ENCODE measurements at regions not wholly inside any gene's neighbourhood (a gene's known extent, or its start where the extent isn't known, plus 50 kb on each side); places are given as distances from the start of the nearest gene placed in this dataset.

- no peak for DNase-seq (ENCODE audit: low spot score)
- in situ Hi-C loops (cut with HindIII; ENCODE audit: low sequenced_read_pairs), result no loop called here
Measured at GRCh38 chr13:77989281-77989680, 70.7 kb upstream of the EDNRB start.

GRCh38 chr13:77988355-77988754, 69.7 kb upstream of the EDNRB start:
- in situ Hi-C loops (cut with HindIII; ENCODE audit: low sequenced_read_pairs), result no loop called here
- no peak for DNase-seq (ENCODE audit: low spot score)

GRCh38 chr13:77986713-77987112, 68.1 kb upstream of the EDNRB start:
- in situ Hi-C loops (cut with HindIII; ENCODE audit: low sequenced_read_pairs), result no loop called here

GRCh38 chr13:77985866-77986636, 67.4 kb upstream of the EDNRB start:
- DNase-seq (ENCODE audit: low spot score), result no peak
- in situ Hi-C loops (cut with HindIII; ENCODE audit: low sequenced_read_pairs), result no loop called here

More at GRCh38 chr13:77986713-77987112, 68.1 kb upstream of the EDNRB start:
- no peak for DNase-seq (ENCODE audit: low spot score)

GRCh38 chr13:77981281-77981881, 62.8 kb upstream of the EDNRB start:
- DNase-seq (ENCODE audit: low spot score), result no peak
- in situ Hi-C loops (cut with HindIII; ENCODE audit: low sequenced_read_pairs), result no loop called here

- in situ Hi-C loops (cut with HindIII; ENCODE audit: low sequenced_read_pairs), result no loop called here
- no peak for DNase-seq (ENCODE audit: low spot score)
Measured at GRCh38 chr13:77980592-77980991, 62.0 kb upstream of the EDNRB start.

GRCh38 chr13:77979721-77980385, 61.2 kb upstream of the EDNRB start:
- in situ Hi-C loops (cut with HindIII; ENCODE audit: low sequenced_read_pairs), result no loop called here
- no peak for DNase-seq (ENCODE audit: low spot score)

- no peak for DNase-seq (ENCODE audit: low spot score)
- in situ Hi-C loops (cut with HindIII; ENCODE audit: low sequenced_read_pairs), result no loop called here
Measured at GRCh38 chr13:77975358-77976042, 56.9 kb upstream of the EDNRB start.

GRCh38 chr13:77969299-77969698, 50.7 kb upstream of the EDNRB start:
- DNase-seq (ENCODE audit: low spot score), result no peak
- in situ Hi-C loops (cut with HindIII; ENCODE audit: low sequenced_read_pairs), result no loop called here

Measured in G401 (cell line).